Stimulated activated CD4-positive, alpha-beta T cell treated with anti-CD3 and anti-CD28 coated beads, TNF-alpha, amount 100 ng/mL, for 24 hours (primary cell): ENCODE measurements at regions not wholly inside any gene's neighbourhood (a gene's known extent, or its start where the extent isn't known, plus 50 kb on each side); places are given as distances from the start of the nearest gene placed in this dataset.

Experiments
- DNase-seq, 3 experiments: peaks; one replicate each; pipeline ENCODE4 v3.0.0-alpha.2; 2020; ENCODE audit warnings: low read depth in 3 of 3

GRCh38 chr13:70390064-70390463 is 281.8 kb upstream of the KLHL1 start:
- no peak for DNase-seq

DNA sequence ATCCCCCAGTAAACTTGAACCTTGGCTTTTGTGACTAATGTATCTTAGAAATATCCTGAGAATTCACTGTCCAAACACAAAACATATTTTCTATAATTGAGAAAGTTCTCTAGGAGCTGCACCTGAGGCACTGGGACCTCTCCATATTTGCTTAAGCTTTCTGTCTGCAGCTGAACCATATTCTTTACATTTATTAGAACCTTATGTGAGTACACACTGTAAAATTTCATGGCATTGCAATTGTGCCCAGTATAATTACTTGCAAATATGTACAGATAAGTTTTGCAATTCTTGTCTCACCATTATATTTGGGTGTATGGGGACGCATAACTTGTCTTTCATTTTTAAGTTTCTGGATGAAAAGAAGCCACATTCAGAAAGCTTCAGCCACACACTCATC is 280.7 kb upstream of the KLHL1 start:
- no peak for DNase-seq

- no peak for DNase-seq
Observed at GRCh38 chr13:70386919-70387318, 278.7 kb upstream of the KLHL1 start.

DNA sequence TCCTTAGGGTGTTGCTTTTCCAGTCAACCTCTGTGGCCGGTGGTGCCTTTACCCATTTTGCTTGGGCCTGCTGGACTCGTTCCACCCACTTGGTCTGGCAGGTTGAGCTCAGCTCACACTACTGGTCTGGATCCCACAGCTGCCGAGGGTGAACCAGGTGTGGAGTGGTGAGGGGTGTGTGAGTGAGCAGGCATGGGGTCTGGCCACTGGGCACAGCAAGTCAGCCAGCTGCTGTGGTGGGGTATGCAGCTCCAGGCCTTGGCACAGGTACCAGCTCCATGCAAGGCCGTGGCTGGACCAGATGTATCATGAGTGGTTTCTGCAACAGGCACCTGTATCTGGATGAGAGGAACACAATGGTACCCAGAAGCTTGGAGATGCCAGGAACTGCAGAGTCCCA is 277.6 kb upstream of the KLHL1 start:
- no peak for DNase-seq

DNA sequence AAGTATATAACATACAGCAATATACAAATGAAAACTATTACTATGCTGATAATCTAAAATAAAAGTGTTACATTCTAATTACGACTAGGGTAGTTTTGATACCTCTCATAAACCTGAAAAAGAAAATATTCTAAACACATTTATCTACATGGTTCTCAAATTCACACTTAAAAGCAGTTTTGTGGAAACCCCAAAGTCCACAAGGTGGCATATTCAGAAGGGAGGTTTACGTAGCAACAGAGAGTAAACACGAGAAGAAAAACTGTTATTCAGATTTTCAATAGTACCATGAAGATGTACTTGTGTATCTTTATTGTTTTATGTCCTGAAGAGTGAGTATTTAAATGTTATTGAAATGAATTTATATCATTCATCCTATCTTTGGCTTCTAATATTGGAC is 275.9 kb upstream of the KLHL1 start:
- no peak for DNase-seq

- no peak for DNase-seq
Observed at GRCh38 chr13:70380809-70381208, 272.6 kb upstream of the KLHL1 start.

DNA sequence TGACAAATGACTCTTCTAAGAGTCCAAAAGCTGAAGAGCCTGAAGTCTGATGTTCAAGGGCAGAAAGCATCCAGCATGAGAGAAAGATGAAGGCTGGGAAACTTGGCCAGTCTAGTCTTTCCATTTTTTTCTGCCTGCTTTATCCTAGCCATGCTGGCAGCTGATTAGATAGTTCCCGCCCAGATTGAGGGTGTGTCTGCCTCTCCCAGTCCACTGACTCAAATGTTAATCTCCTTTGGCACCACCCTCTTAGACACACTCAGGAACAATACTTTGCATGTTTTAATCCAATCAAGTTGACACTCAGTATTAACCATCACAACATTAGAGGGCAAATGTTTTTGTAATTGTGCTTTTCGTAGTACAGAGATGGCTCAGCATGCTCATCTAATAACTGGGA is 267.5 kb upstream of the KLHL1 start:
- no peak for DNase-seq

GRCh38 chr13:70370924-70371323 is 262.7 kb upstream of the KLHL1 start:
- DNase-seq = no peak

GRCh38 chr13:70366720-70367119 is 258.5 kb upstream of the KLHL1 start:
- no peak for DNase-seq

GRCh38 chr13:70363991-70364390 is 255.7 kb upstream of the KLHL1 start:
- no peak for DNase-seq

DNA sequence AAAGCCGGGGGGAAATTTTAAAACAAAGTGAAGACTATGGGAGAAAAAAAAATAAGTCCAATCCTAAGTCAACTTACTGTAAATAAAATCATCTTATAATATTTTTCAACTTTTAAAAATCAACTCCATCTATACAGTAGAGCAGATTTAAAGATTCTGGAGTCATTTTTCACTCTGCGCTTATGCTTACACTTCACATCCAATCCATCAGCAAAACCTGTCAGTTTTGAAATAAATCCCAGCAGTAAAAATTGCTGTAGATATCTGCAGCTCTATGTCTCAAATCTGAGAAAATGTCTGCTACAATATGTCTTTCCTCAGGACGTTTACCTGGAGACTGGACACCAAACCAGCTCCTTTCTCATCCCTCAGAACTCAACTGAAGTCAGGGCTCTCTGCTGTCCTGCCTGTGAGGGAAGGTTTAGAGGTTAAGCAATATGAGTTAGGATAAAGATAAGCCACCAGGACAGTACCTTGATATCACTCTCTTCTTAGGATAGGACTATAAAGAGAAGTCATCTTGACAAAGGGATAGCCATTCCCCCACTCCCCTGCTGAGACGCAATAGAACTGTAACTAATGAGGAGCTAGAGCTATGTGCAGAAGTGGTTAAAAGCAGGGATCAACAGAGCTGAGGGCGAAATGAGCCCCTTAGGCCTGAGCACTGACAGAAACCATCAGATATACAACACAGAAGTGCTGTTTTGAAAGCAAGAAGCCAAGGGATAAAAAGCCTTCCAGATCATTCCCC is 254.7 kb upstream of the KLHL1 start:
- DNase-seq = no peak

GRCh38 chr13:70357031-70357430 is 248.8 kb upstream of the KLHL1 start:
- no peak for DNase-seq

DNA sequence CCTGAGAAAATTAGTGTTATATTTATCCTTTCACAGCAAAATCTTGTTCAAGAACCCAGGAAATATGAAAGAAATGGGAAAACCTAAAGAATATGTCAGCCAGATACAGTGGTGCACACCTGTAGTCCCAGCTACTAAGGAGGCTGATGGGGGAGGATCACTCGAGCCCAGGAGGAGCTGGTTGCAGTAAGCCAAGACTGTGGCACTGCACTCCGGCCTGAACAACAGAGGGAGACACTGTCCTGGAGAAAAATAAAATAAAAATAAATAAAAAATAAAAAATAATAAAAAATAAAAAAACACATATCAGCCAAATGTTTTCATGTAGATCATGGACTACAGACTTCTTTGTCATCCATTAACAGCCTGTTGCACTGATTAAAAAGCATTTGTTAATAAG is 244.8 kb upstream of the KLHL1 start:
- DNase-seq = no peak

- no peak for DNase-seq
Observed at GRCh38 chr13:70347947-70348620, 239.8 kb upstream of the KLHL1 start.

DNA sequence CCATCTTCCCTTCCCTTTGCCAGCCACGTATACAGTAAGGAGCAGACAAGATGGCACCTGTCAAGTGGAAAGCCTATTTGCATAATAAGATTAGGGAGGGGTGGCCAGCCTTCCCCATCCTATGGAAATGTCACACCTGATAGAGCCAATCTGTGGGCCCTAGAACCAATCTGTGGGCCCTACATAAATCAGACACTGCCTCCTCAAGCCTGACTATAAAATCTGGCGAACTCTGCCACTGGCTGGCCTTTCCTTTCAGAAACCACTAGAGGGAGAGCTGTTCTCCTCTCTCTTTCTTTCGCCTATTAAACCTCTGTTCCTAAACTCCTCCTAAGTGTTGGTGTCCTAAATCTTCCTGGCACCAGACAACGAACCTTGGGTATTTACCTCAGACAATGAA is 231.5 kb upstream of the KLHL1 start:
- no peak for DNase-seq

- DNase-seq = no peak
Observed at GRCh38 chr13:70338609-70339008, 230.4 kb upstream of the KLHL1 start.

- DNase-seq = no peak
Observed at GRCh38 chr13:70336866-70337265, 228.6 kb upstream of the KLHL1 start.

DNA sequence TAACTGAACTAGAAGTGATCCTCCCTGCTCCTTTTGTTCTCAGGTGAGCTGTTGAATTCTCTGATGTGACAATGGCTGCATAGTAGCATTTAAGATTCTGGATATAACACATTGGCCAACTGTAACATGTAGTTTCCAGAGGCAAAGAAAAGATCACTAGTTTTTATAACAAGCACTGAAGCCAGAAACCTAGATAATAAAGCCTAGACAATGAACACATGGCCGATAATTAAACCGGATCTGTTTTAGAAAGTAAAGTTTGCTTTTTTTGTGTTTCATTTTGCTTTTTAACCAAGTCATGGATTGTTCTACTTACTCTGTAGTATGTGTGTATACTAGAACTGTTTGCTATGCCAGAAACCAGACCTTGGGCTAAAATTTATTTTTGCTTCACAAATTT is 225.5 kb upstream of the KLHL1 start:
- DNase-seq = no peak

- no peak for DNase-seq
Observed at GRCh38 chr13:70330697-70331361, 222.6 kb upstream of the KLHL1 start.

GRCh38 chr13:70324519-70324918 is 216.3 kb upstream of the KLHL1 start:
- DNase-seq = no peak

DNA sequence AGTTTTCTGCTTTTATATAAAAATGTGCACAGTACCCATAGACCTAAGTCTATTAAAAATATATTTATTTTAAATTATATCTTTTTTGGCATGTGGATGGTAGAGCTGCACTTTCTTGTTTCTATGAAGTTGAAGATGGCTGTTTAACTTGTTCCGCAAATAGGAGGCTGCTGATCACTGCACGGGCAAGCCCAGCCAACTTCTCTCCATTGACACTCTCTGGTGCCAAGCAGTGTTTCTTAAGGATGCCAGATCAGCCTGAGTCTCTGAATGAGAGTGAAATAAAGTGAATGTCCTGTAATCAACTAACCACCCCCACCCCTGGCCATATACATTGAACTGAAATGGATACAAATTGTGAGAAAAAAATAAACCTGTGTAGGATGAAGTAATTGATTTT is 202.9 kb upstream of the KLHL1 start:
- no peak for DNase-seq

DNA sequence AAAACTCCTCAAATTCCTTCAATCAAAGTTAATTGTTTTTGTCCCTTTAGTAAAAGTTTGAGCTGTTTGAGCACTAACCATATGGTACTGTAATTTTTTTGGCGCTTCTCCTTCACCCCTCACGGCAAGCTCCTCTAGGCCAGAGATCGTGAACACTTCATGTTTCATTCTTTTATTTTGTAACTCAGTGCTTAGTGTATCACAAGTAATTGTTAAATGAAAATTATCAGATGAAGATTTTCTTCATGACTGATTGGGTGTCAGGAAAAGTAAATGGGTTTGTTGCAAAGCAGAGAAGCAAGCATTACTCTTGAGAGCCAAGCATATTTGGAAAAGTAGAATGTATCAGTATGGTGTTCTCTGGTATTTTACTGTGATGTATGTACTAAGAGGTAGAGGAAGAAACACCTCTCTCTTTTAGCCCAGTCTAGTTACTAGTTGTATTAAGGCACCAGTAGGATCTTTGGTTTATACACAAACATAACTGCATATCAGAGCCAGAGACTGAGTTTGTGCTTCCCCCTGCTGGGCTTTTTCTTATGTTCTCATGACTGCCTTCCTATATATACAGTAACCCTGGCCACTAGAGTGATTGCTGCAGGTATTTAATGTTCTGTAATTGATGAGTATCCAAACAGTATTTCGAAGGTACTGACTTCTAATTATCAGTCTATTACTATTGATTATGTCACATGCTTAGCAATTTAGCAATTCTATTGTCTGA is 202.3 kb upstream of the KLHL1 start:
- no peak for DNase-seq
